Endothelial cell of umbilical vein (primary cell): ENCODE measurements at regions not wholly inside any gene's neighbourhood (a gene's known extent, or its start where the extent isn't known, plus 50 kb on each side); places are given as distances from the start of the nearest gene placed in this dataset.

Experiments
- CTCF ChIP-seq, 2 donors: IDR thresholded peaks; 1 replicate in 1 of 2; 2 replicates in 1 of 2; pipeline ENCODE4 v1.5.1; 2011; ENCODE audit warnings: low read length in 2 of 2, mild to moderate bottlenecking in 2 of 2, moderate library complexity in 2 of 2, control low read depth in 1 of 2, inconsistent platforms in 1 of 2, low read depth in 1 of 2; ENCODE audit not compliant: insufficient read depth in 1 of 2; ENCODE audit errors: extremely low read depth in 1 of 2
- EZH2 ChIP-seq: IDR thresholded peaks from 2 replicates; pipeline ENCODE4 v1.6.1; 2012; ENCODE audit warnings: borderline replicate concordance, low read depth, mild to moderate bottlenecking, moderate library complexity, low read length, inconsistent platforms; ENCODE audit not compliant: severe bottlenecking
- FOS ChIP-seq: IDR thresholded peaks from 2 replicates; pipeline ENCODE4 v1.6.1; 2011; ENCODE audit warnings: mild to moderate bottlenecking, low read length, moderate library complexity, borderline replicate concordance; ENCODE audit not compliant: insufficient read depth
- GATA2 ChIP-seq: IDR thresholded peaks from 2 replicates; pipeline ENCODE4 v1.7.0; 2011; ENCODE audit warnings: low read depth, mild to moderate bottlenecking, moderate library complexity, mixed read lengths, low read length; ENCODE audit not compliant: insufficient read length, insufficient read depth
- MYC ChIP-seq: IDR thresholded peaks from one replicate; pipeline ENCODE4 v1.6.1; 2011; ENCODE audit warnings: mild to moderate bottlenecking, low read depth, low read length
- POLR2A ChIP-seq: IDR thresholded peaks from 2 replicates; pipeline ENCODE4 v1.6.1; 2012; ENCODE audit warnings: low read depth, mild to moderate bottlenecking, control low read depth, low read length
- POLR2AphosphoS5 ChIP-seq: IDR thresholded peaks from 2 replicates; pipeline ENCODE4 v1.6.1; 2012; ENCODE audit warnings: low read depth, mild to moderate bottlenecking, control low read depth, low read length, moderate library complexity; ENCODE audit not compliant: insufficient read depth
- TF ChIP-seq, protein P1 (sequence below): IDR thresholded peaks from 2 replicates; pipeline ENCODE4 v1.6.1; 2011; ENCODE audit not compliant: insufficient read depth, insufficient read length

DNA sequence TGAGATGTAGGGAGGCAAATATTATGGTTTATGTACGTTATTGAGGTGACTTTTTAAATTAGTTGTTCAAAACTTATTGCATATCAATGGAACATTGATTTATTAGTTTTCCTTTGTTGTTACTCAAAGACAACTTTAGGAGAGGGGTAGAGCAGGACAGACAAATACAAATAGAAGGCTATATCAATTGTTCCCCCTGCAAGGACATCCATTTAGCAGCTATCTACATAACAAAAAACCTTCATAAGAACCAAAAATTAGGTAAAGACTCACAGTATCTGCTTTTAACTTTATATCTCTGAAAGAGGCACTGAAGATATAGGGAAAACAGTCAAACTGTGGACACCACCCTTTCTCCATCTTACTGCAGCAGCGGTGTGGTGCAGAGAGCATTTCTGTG is 958.8 kb downstream of the DIPK2A start:
- TF ChIP-seq EZH2 (no peak), CTCF (IDR thresholded peaks at IDR 0.05; ENCODE audit: extremely low read depth in 1 of 2, insufficient read depth in 1 of 2, low read depth in 1 of 2, low read length in 2 of 2) (no peak), POLR2AphosphoS5 (no peak), POLR2A (no peak), GATA2 (no peak), MYC (no peak), FOS (no peak)
- TF ChIP-seq, protein P1, sequence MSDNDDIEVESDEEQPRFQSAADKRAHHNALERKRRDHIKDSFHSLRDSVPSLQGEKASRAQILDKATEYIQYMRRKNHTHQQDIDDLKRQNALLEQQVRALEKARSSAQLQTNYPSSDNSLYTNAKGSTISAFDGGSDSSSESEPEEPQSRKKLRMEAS, result no peak
